H9 (cell line): ENCODE measurements at regions not wholly inside any gene's neighbourhood (a gene's known extent, or its start where the extent isn't known, plus 50 kb on each side); places are given as distances from the start of the nearest gene placed in this dataset.

ENCODE experiments used
- DNase-seq: peaks from one replicate; pipeline ENCODE4 v3.0.0-alpha.2; 2017
- H2AFZ ChIP-seq: one replicate; pipeline ENCODE4 v1.6.1; 2013; ENCODE audit warnings: mild to moderate bottlenecking, low read length, control low read depth, moderate library complexity
- H2AK5ac ChIP-seq: 2 replicates; pipeline ENCODE4 v1.6.1; 2013; ENCODE audit warnings: low read length, control low read depth, mixed read lengths; ENCODE audit not compliant: insufficient read length
- H2BK120ac ChIP-seq: one replicate; pipeline ENCODE4 v1.6.1; 2013; ENCODE audit warnings: low read depth, mild to moderate bottlenecking, low read length, control low read depth, inconsistent platforms; ENCODE audit not compliant: poor library complexity, severe bottlenecking
- H2BK12ac ChIP-seq: 2 replicates; pipeline ENCODE4 v1.6.1; 2013; ENCODE audit warnings: low read length, control low read depth, mixed read lengths, low read depth; ENCODE audit not compliant: insufficient read length
- H2BK15ac ChIP-seq: 2 replicates; pipeline ENCODE4 v1.6.1; 2013; ENCODE audit warnings: low read depth, low read length, control low read depth
- H2BK20ac ChIP-seq: one replicate; pipeline ENCODE4 v1.6.1; 2013; ENCODE audit warnings: low read depth, mild to moderate bottlenecking, low read length, control low read depth, inconsistent platforms; ENCODE audit not compliant: poor library complexity, severe bottlenecking
- H2BK5ac ChIP-seq: 2 replicates; pipeline ENCODE4 v1.6.1; 2013; ENCODE audit warnings: low read length, control low read depth, mixed read lengths; ENCODE audit not compliant: insufficient read length
- H3K14ac ChIP-seq: 2 replicates; pipeline ENCODE4 v1.6.1; 2013; ENCODE audit warnings: low read length, control low read depth; ENCODE audit not compliant: insufficient read depth
- H3K18ac ChIP-seq: 2 replicates; pipeline ENCODE4 v1.6.1; 2013; ENCODE audit warnings: low read depth, mild to moderate bottlenecking, mixed read lengths, low read length, control low read depth; ENCODE audit not compliant: insufficient read length
- H3K23ac ChIP-seq: 2 replicates; pipeline ENCODE4 v1.6.1; 2013; ENCODE audit warnings: low read length, control low read depth, mixed read lengths, low read depth; ENCODE audit not compliant: insufficient read length
- H3K23me2 ChIP-seq: 2 replicates; pipeline ENCODE4 v1.6.1; 2013; ENCODE audit warnings: low read depth, mild to moderate bottlenecking, mixed read lengths, low read length, control low read depth; ENCODE audit not compliant: insufficient read length, poor library complexity, severe bottlenecking
- H3K27ac ChIP-seq: 2 replicates; pipeline ENCODE4 v1.5.1; 2013; ENCODE audit warnings: low read length, control low read depth, mixed read lengths, low read depth; ENCODE audit not compliant: insufficient read length
- H3K27me3 ChIP-seq: 2 replicates; pipeline ENCODE4 v1.6.1; 2013; ENCODE audit warnings: low read length, control low read depth, inconsistent platforms; ENCODE audit not compliant: insufficient read depth
- H3K4ac ChIP-seq: 2 replicates; pipeline ENCODE4 v1.6.1; 2013; ENCODE audit warnings: low read depth, mild to moderate bottlenecking, control low read depth, inconsistent platforms, low read length, moderate library complexity
- H3K4me1 ChIP-seq: 2 replicates; pipeline ENCODE4 v1.6.1; 2013; ENCODE audit warnings: low read length, control low read depth, inconsistent platforms; ENCODE audit not compliant: insufficient read depth
- H3K4me2 ChIP-seq: 2 replicates; pipeline ENCODE4 v1.6.1; 2013; ENCODE audit warnings: low read length, control low read depth, mixed read lengths; ENCODE audit not compliant: insufficient read length, insufficient read depth
- H3K56ac ChIP-seq: 2 replicates; pipeline ENCODE4 v1.6.1; 2013; ENCODE audit warnings: low read depth, mild to moderate bottlenecking, mixed read lengths, low read length, control low read depth; ENCODE audit not compliant: insufficient read length
- H3K79me1 ChIP-seq: 2 replicates; pipeline ENCODE4 v1.6.1; 2013; ENCODE audit warnings: low read depth, mild to moderate bottlenecking, moderate library complexity, low read length, control low read depth, inconsistent platforms; ENCODE audit not compliant: insufficient read depth, poor library complexity, severe bottlenecking
- H3K79me2 ChIP-seq: 2 replicates; pipeline ENCODE4 v1.6.1; 2013; ENCODE audit warnings: low read length, control low read depth, inconsistent platforms; ENCODE audit not compliant: insufficient read depth
- H3K9ac ChIP-seq: 2 replicates; pipeline ENCODE4 v1.6.1; 2013; ENCODE audit warnings: low read length, control low read depth, mixed read lengths; ENCODE audit not compliant: insufficient read length; ENCODE audit errors: extremely low read depth
- H3K9me3 ChIP-seq: one replicate; pipeline ENCODE4 v1.6.1; 2013; ENCODE audit warnings: low read depth, low read length, inconsistent platforms; ENCODE audit not compliant: control insufficient read depth
- H3T11ph ChIP-seq: one replicate; pipeline ENCODE4 v1.6.1; 2013; ENCODE audit warnings: mild to moderate bottlenecking, low read length, control low read depth, inconsistent platforms
- H4K20me1 ChIP-seq: one replicate; pipeline ENCODE4 v1.6.1; 2013; ENCODE audit not compliant: control insufficient read depth, insufficient read length, insufficient read depth
- H4K5ac ChIP-seq: 2 replicates; pipeline ENCODE4 v1.6.1; 2013; ENCODE audit warnings: low read depth, mild to moderate bottlenecking, mixed read lengths, low read length, control low read depth; ENCODE audit not compliant: insufficient read length
- H4K8ac ChIP-seq: replicated peaks from 2 replicates; pipeline ENCODE4 v1.6.1; 2013; ENCODE audit warnings: low read length, control low read depth, mixed read lengths, low read depth; ENCODE audit not compliant: insufficient read length
- H4K91ac ChIP-seq: 2 replicates; pipeline ENCODE4 v1.6.1; 2013; ENCODE audit warnings: low read depth, mild to moderate bottlenecking, moderate library complexity, mixed read lengths, low read length, control low read depth; ENCODE audit not compliant: insufficient read length
- H3K27ac Mint-ChIP-seq, 3 experiments: 2 replicates in 2 of 3; 3 replicates in 1 of 3; pipeline ENCODE4 v1.8.0; 2020 to 2021; ENCODE audit warnings: mixed read lengths in 3 of 3, mild to moderate bottlenecking in 1 of 3, moderate library complexity in 1 of 3
- H3K27me3 Mint-ChIP-seq: 2 replicates; pipeline ENCODE4 v1.8.0; 2021; ENCODE audit warnings: low read depth, mild to moderate bottlenecking, moderate library complexity, mixed read lengths
- H3K36me3 Mint-ChIP-seq, 3 experiments: 2 replicates in 2 of 3; 3 replicates in 1 of 3; pipeline ENCODE4 v1.8.0; 2020 to 2021; ENCODE audit warnings: low read depth in 3 of 3, mixed read lengths in 3 of 3; ENCODE audit not compliant: insufficient read depth in 1 of 3
- H3K4me1 Mint-ChIP-seq, 2 experiments: 2 replicates each; pipeline ENCODE4 v1.8.0; 2020; ENCODE audit warnings: mixed read lengths in 2 of 2
- H3K4me3 Mint-ChIP-seq, 2 experiments: 2 replicates in 1 of 2; 3 replicates in 1 of 2; pipeline ENCODE4 v1.8.0; 2020 to 2021; ENCODE audit warnings: mild to moderate bottlenecking in 2 of 2, mixed read lengths in 2 of 2, moderate library complexity in 1 of 2
- H3K9me3 Mint-ChIP-seq, 2 experiments: 2 replicates in 1 of 2; 3 replicates in 1 of 2; pipeline ENCODE4 v1.8.0; 2020; ENCODE audit warnings: mild to moderate bottlenecking in 2 of 2, mixed read lengths in 2 of 2, moderate library complexity in 1 of 2
- WGBS: extraction: QIAGEN DNeasy Blood & Tissue Kit; methylation state at CpG from one replicate; pipeline ENCODE4 v1.1.7; 2013; ENCODE audit warnings: missing lambda C conversion rate, low lambda C conversion rate, mixed read lengths; ENCODE audit not compliant: insufficient read length; ENCODE audit errors: extremely low coverage; 5-methylcytosine and 5-hydroxymethylcytosine counted together
- TF ChIP-seq, protein P1 (sequence below): fragments of 200-600 bp; sonication (generic); conservative IDR thresholded peaks from 3 replicates; pipeline ENCODE4 v1.8.0; 2021; ENCODE audit warnings: antibody characterized with exemption, mild to moderate bottlenecking

- no peaks in the 10 kb centered on the region for H3K79me1 ChIP-seq
- H3K18ac ChIP-seq, result no peak overlapping the region
- no peaks in the 10 kb centered on the region; the same call in 1 of the 2 replicates for H3K27me3 Mint-ChIP-seq
- H3K79me2 ChIP-seq, result no peaks in the 10 kb centered on the region
- H3K27me3 ChIP-seq, result no peaks in the 10 kb centered on the region
- no peak overlapping the region for H2BK5ac ChIP-seq
- no peaks in the 10 kb centered on the region for H3K4me1 ChIP-seq
- no peak overlapping the region for H3K4ac ChIP-seq
- no peak overlapping the region for H3K4me3 Mint-ChIP-seq
- H3K4me2 ChIP-seq, result no peak overlapping the region
- TF ChIP-seq, protein P1, sequence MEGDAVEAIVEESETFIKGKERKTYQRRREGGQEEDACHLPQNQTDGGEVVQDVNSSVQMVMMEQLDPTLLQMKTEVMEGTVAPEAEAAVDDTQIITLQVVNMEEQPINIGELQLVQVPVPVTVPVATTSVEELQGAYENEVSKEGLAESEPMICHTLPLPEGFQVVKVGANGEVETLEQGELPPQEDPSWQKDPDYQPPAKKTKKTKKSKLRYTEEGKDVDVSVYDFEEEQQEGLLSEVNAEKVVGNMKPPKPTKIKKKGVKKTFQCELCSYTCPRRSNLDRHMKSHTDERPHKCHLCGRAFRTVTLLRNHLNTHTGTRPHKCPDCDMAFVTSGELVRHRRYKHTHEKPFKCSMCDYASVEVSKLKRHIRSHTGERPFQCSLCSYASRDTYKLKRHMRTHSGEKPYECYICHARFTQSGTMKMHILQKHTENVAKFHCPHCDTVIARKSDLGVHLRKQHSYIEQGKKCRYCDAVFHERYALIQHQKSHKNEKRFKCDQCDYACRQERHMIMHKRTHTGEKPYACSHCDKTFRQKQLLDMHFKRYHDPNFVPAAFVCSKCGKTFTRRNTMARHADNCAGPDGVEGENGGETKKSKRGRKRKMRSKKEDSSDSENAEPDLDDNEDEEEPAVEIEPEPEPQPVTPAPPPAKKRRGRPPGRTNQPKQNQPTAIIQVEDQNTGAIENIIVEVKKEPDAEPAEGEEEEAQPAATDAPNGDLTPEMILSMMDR, result no peak
- H4K20me1 ChIP-seq, result no peaks in the 10 kb centered on the region
- no peak overlapping the region for H2BK20ac ChIP-seq
- H4K91ac ChIP-seq, result no peak overlapping the region
- H3K9me3 Mint-ChIP-seq, result peaks cover 0 to 3% of the 10 kb centered on the region in 2 experiments; a peak in 2 of 5 replicates
- DNase-seq, result no peak
- no peak overlapping the region for H2BK120ac ChIP-seq
- no peak overlapping the region for H2BK15ac ChIP-seq
- H3K56ac ChIP-seq, result no peak overlapping the region
- H3K27ac Mint-ChIP-seq, result no peak overlapping the region
- no peak overlapping the region for H3T11ph ChIP-seq
- no peak overlapping the region for H2BK12ac ChIP-seq
- no CpG with 5 or more reads among the region's 1 CpG for WGBS
- no peaks in the 10 kb centered on the region for H3K36me3 Mint-ChIP-seq
- no peaks in the 10 kb centered on the region for H3K23me2 ChIP-seq
- H3K27ac ChIP-seq, result no peak overlapping the region
- H3K9ac ChIP-seq, result no peak overlapping the region
- H3K4me1 Mint-ChIP-seq, result no peaks in the 10 kb centered on the region
- H2AK5ac ChIP-seq, result no peak overlapping the region
- no peak overlapping the region for H4K5ac ChIP-seq
- no peaks in the 10 kb centered on the region for H3K9me3 ChIP-seq
- H4K8ac ChIP-seq, result no peak overlapping the region
- no peak overlapping the region for H3K14ac ChIP-seq
- no peak overlapping the region for H2AFZ ChIP-seq
- no peak overlapping the region for H3K23ac ChIP-seq
Observed at GRCh38 chr3:159082519-159082918, 280.7 kb downstream of the MFSD1 start.
